NT2/D1 (cell line): ENCODE measurements at regions not wholly inside any gene's neighbourhood (a gene's known extent, or its start where the extent isn't known, plus 50 kb on each side); places are given as distances from the start of the nearest gene placed in this dataset.

Source experiments
- YY1 ChIP-seq: IDR thresholded peaks from 2 replicates; pipeline ENCODE4 v1.6.1; 2011; ENCODE audit not compliant: insufficient read length, insufficient read depth
- ZNF274 ChIP-seq: IDR thresholded peaks from 2 replicates; pipeline ENCODE4 v1.6.1; 2011; ENCODE audit warnings: mild to moderate bottlenecking, low read depth, low read length

- TF ChIP-seq ZNF274 (no peak), YY1 (no peak)
Observed at GRCh38 chr4:156019246-156019645, 65.6 kb upstream of the CTSO start.
